GM04504 (cell line): ENCODE measurements at regions not wholly inside any gene's neighbourhood (a gene's known extent, or its start where the extent isn't known, plus 50 kb on each side); places are given as distances from the start of the nearest gene placed in this dataset.

Source experiments
- DNase-seq: peaks from one replicate; pipeline ENCODE4 v3.0.0-alpha.2; 2012; ENCODE audit warnings: low read depth

- DNase-seq, result no peak
These were observed 110.4 kb upstream of the MBNL2 start for GRCh38 chr13:97111756-97112155.

- DNase-seq, result no peak
These were observed 109.5 kb upstream of the MBNL2 start for GRCh38 chr13:97112446-97113152.

- no peak for DNase-seq
These were observed 108.7 kb upstream of the MBNL2 start for GRCh38 chr13:97113231-97114001.

GRCh38 chr13:97114651-97115050 is 107.5 kb upstream of the MBNL2 start:
- DNase-seq, result no peak

GRCh38 chr13:97116754-97117153 is 105.4 kb upstream of the MBNL2 start:
- DNase-seq, result no peak

- no peak for DNase-seq
These were observed 104.7 kb upstream of the MBNL2 start for GRCh38 chr13:97117388-97117910.

GRCh38 chr13:97119943-97120342 is 102.2 kb upstream of the MBNL2 start:
- no peak for DNase-seq

GRCh38 chr13:97120346-97120745 is 101.8 kb upstream of the MBNL2 start:
- DNase-seq, result no peak

GRCh38 chr13:97120976-97121375 is 101.2 kb upstream of the MBNL2 start:
- DNase-seq, result no peak

GRCh38 chr13:97121894-97122293 is 100.2 kb upstream of the MBNL2 start:
- no peak for DNase-seq

GRCh38 chr13:97122381-97122996 is 99.6 kb upstream of the MBNL2 start:
- no peak for DNase-seq

GRCh38 chr13:97124206-97124605 is 97.9 kb upstream of the MBNL2 start:
- DNase-seq, result no peak

- no peak for DNase-seq
These were observed 97.0 kb upstream of the MBNL2 start for GRCh38 chr13:97124915-97125809.

GRCh38 chr13:97125810-97126738 is 96.1 kb upstream of the MBNL2 start:
- DNase-seq, result no peak

GRCh38 chr13:97127842-97128241 is 94.3 kb upstream of the MBNL2 start:
- no peak for DNase-seq

GRCh38 chr13:97130190-97130589 is 91.9 kb upstream of the MBNL2 start:
- no peak for DNase-seq

- no peak for DNase-seq
These were observed 90.7 kb upstream of the MBNL2 start for GRCh38 chr13:97131447-97131846.

- no peak for DNase-seq
These were observed 88.6 kb upstream of the MBNL2 start for GRCh38 chr13:97133554-97133953.

GRCh38 chr13:97133955-97134354 is 88.2 kb upstream of the MBNL2 start:
- no peak for DNase-seq

GRCh38 chr13:97134364-97135095 is 87.6 kb upstream of the MBNL2 start:
- no peak for DNase-seq
